Mesenchymal stem cell (in vitro differentiated cells and primary cell): ENCODE measurements at regions not wholly inside any gene's neighbourhood (a gene's known extent, or its start where the extent isn't known, plus 50 kb on each side); places are given as distances from the start of the nearest gene placed in this dataset.

ENCODE experiments used
- DNase-seq: peaks from one replicate; pipeline ENCODE4 v3.0.0-alpha.2; 2013
- H2AFZ ChIP-seq: one replicate; pipeline ENCODE4 v1.6.1; 2013; ENCODE audit warnings: low read depth, mild to moderate bottlenecking, control low read depth, inconsistent platforms, low read length, moderate library complexity
- H2AK5ac ChIP-seq: 2 replicates; pipeline ENCODE4 v1.6.1; 2013; ENCODE audit warnings: low read length, moderate library complexity, mild to moderate bottlenecking, inconsistent platforms; ENCODE audit not compliant: severe bottlenecking
- H2BK120ac ChIP-seq: one replicate; pipeline ENCODE4 v1.6.1; 2013; ENCODE audit warnings: low read depth, mild to moderate bottlenecking, inconsistent platforms, low read length, moderate library complexity
- H2BK12ac ChIP-seq, 2 experiments: one replicate each; pipeline ENCODE4 v1.6.1; 2013; ENCODE audit warnings: inconsistent platforms in 2 of 2, low read length in 2 of 2, mild to moderate bottlenecking in 2 of 2, moderate library complexity in 2 of 2, control low read depth in 1 of 2
- H2BK15ac ChIP-seq: one replicate; pipeline ENCODE4 v1.6.1; 2013; ENCODE audit warnings: mild to moderate bottlenecking, low read depth, inconsistent platforms; ENCODE audit not compliant: poor library complexity, severe bottlenecking
- H2BK5ac ChIP-seq: 2 replicates; pipeline ENCODE4 v1.6.1; 2013; ENCODE audit warnings: low read depth, mild to moderate bottlenecking, low read length, control low read depth, inconsistent platforms; ENCODE audit not compliant: poor library complexity, severe bottlenecking
- H3K14ac ChIP-seq, 2 experiments: one replicate each; pipeline ENCODE4 v1.6.1; 2013; ENCODE audit warnings: inconsistent platforms in 2 of 2, low read length in 2 of 2, control low read depth in 1 of 2, mild to moderate bottlenecking in 1 of 2, moderate library complexity in 1 of 2
- H3K18ac ChIP-seq, 2 experiments: one replicate each; pipeline ENCODE4 v1.6.1; 2013; ENCODE audit warnings: inconsistent platforms in 2 of 2, low read length in 2 of 2, control low read depth in 1 of 2, low read depth in 1 of 2, mild to moderate bottlenecking in 1 of 2
- H3K23ac ChIP-seq, 2 experiments: one replicate each; pipeline ENCODE4 v1.6.1; 2013; ENCODE audit warnings: inconsistent platforms in 2 of 2, low read length in 2 of 2, mild to moderate bottlenecking in 2 of 2, moderate library complexity in 2 of 2, control low read depth in 1 of 2
- H3K27ac ChIP-seq: 2 replicates; pipeline ENCODE4 v1.5.1; 2013; ENCODE audit warnings: mild to moderate bottlenecking, moderate library complexity, low read length, control low read depth, inconsistent platforms; ENCODE audit not compliant: poor library complexity, severe bottlenecking
- H3K27me3 ChIP-seq, 2 experiments: 2 replicates each; pipeline versions ENCODE4 v1.6.1 to v1.7.0; 2013; ENCODE audit warnings: low read length in 2 of 2, mild to moderate bottlenecking in 2 of 2, moderate library complexity in 2 of 2, control low read depth in 1 of 2, inconsistent platforms in 1 of 2; ENCODE audit not compliant: control insufficient read depth in 1 of 2, insufficient read depth in 1 of 2
- H3K36me3 ChIP-seq, 2 experiments: 2 replicates each; pipeline versions ENCODE4 v1.6.1 to v1.7.0; 2013; ENCODE audit warnings: low read length in 2 of 2, control low read depth in 1 of 2, inconsistent platforms in 1 of 2, low read depth in 1 of 2, mild to moderate bottlenecking in 1 of 2; ENCODE audit not compliant: insufficient read depth in 2 of 2, control insufficient read depth in 1 of 2
- H3K4ac ChIP-seq, 2 experiments: one replicate each; pipeline ENCODE4 v1.6.1; 2013; ENCODE audit warnings: inconsistent platforms in 2 of 2, low read length in 2 of 2, mild to moderate bottlenecking in 2 of 2, moderate library complexity in 2 of 2, control low read depth in 1 of 2, low read depth in 1 of 2
- H3K4me1 ChIP-seq: 2 replicates; pipeline ENCODE4 v1.6.1; 2013; ENCODE audit warnings: low read depth, low read length, control low read depth; ENCODE audit not compliant: control insufficient read depth, insufficient read depth
- H3K4me2 ChIP-seq: 2 replicates; pipeline ENCODE4 v1.6.1; 2013; ENCODE audit warnings: low read length, mild to moderate bottlenecking, inconsistent platforms; ENCODE audit not compliant: poor library complexity, severe bottlenecking
- H3K4me3 ChIP-seq, 2 experiments: 2 replicates each; pipeline versions ENCODE4 v1.5.1 to v1.7.0; 2013; ENCODE audit warnings: low read length in 2 of 2, mild to moderate bottlenecking in 2 of 2, control low read depth in 1 of 2, low read depth in 1 of 2; ENCODE audit not compliant: insufficient read depth in 1 of 2
- H3K79me1 ChIP-seq: replicated peaks from 2 replicates; pipeline ENCODE4 v1.6.1; 2013; ENCODE audit warnings: mild to moderate bottlenecking, control low read depth, low read length, inconsistent platforms; ENCODE audit not compliant: poor library complexity, severe bottlenecking
- H3K9ac ChIP-seq: 2 replicates; pipeline ENCODE4 v1.7.0; 2013; ENCODE audit warnings: mild to moderate bottlenecking, low read length, moderate library complexity
- H3K9me3 ChIP-seq: 2 replicates; pipeline ENCODE4 v1.7.0; 2013; ENCODE audit warnings: mild to moderate bottlenecking, low read length; ENCODE audit not compliant: control insufficient read depth
- H4K8ac ChIP-seq: one replicate; pipeline ENCODE4 v1.6.1; 2013; ENCODE audit warnings: inconsistent platforms, mild to moderate bottlenecking, low read length, moderate library complexity
- H4K91ac ChIP-seq: one replicate; pipeline ENCODE4 v1.6.1; 2013; ENCODE audit warnings: mild to moderate bottlenecking, low read length, inconsistent platforms
- whole genome bisulfite sequencing: methylation state at CpG from one replicate; pipeline ENCODE4 v1.1.7; 2013; ENCODE audit warnings: mixed read lengths; 5-methylcytosine and 5-hydroxymethylcytosine counted together

DNA sequence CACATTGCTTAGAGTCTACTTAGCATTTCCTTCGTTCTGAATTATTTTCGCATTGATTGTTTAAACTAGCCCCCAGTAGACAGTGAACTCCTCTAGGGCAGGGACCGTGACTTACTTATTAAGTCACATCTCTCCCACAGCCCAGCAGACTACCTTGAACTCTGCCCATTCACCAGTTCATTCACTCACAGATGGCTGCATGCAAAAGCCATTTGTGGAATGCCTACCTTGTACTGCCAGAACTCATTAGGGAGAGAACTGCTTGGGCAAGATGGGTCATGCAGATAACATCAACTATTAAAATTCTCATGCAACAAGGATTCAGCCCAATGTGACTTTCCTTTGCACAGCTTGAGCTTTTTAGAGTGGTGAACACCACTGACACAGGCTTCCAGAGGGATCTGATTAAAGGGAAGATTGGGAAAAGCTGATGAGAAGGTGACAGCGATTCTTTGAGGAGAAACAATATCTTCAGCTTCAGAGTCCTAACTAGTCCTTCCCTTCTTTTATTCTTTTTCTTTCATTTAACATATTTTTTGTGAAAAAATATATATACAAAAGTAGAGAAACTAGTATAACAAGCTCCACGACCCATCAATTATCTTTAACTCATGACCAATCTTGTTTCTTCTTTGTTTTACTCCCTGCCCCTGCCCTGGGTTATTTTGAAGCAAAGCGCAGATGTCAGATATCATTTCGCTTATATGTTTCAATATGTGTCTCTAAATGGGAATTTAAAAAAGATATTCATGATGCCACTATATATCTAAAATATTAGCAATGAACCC is 273.9 kb downstream of the CDC5L start:
- Histone ChIP-seq H3K18ac (no peak overlapping the region), H3K9me3 (no peaks in the 10 kb centered on the region), H2BK12ac (no peak overlapping the region), H2BK15ac (no peak overlapping the region), H2BK120ac (no peak overlapping the region), H3K36me3 (no peaks in the 10 kb centered on the region), H3K79me1 (no peaks in the 10 kb centered on the region), H4K91ac (no peak overlapping the region), H2BK5ac (peak overlapping the region; percentile 20), H3K27ac (peak overlapping the region; percentile 88), H4K8ac (no peak overlapping the region), H2AFZ (no peak overlapping the region), H3K9ac (no peak overlapping the region), H3K4me2 (no peak overlapping the region), H3K23ac (no peak overlapping the region), H3K4me3 (no peak overlapping the region), H3K4me1 (peaks cover 45% of the 10 kb centered on the region), H3K4ac (no peak overlapping the region), H3K14ac (no peak overlapping the region), H3K27me3 (peaks cover 0 to 4% of the 10 kb centered on the region in 2 experiments), H2AK5ac (no peak overlapping the region)
- DNase-seq, result no peak
- 84% methylated on average over 4 of the region's 7 CpGs for WGBS

DNA sequence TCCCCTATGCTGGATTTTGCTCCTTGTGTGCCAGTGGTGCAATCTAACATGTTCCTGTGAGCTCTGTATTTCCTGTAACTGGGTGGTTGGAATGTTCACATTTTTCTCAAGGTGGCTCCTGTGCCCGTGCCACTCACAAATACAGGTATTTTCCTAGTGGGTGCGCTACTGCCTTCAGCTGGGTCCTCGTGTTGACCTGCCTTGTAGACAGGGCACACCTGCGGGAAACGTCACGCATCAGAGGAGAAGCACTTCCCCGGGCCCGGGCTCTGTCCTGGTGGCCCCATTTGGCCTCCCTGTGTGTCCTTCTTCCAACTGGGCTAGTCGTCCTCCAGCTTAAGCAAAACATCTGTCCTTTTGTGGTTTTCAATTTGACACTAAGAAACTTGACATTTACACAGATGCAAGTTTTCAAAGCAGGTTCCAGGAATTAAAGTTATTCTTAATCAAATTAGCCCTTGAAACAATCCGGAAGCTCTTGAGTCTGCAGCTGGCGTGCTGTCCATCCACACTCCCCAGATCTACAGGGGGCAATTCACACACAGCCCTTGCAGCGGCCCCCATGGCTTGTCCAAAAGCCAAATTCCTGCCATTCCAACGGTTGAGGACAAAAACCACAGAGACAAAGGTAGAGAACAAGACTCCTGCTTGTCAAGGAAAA is 275.1 kb downstream of the CDC5L start:
- no peak overlapping the region for H2BK15ac ChIP-seq
- peak overlapping the region; percentile 6 for H3K4me2 ChIP-seq
- peak overlapping the region; percentile 99 for H2AK5ac ChIP-seq
- H3K9me3 ChIP-seq, result no peaks in the 10 kb centered on the region
- peak overlapping the region; percentile 98 for H2BK5ac ChIP-seq
- no peaks in the 10 kb centered on the region for H3K36me3 ChIP-seq
- no peaks in the 10 kb centered on the region for H3K79me1 ChIP-seq
- no peak overlapping the region for H4K91ac ChIP-seq
- H3K9ac ChIP-seq, result no peak overlapping the region
- no peak overlapping the region for H2BK120ac ChIP-seq
- no peak overlapping the region for H3K4me3 ChIP-seq
- peaks cover 0 to 4% of the 10 kb centered on the region in 2 experiments for H3K27me3 ChIP-seq
- H3K4ac ChIP-seq, result no peak overlapping the region
- no peak overlapping the region for H3K23ac ChIP-seq
- DNase-seq, result no peak
- H3K14ac ChIP-seq, result no peak overlapping the region
- H2BK12ac ChIP-seq, result peak overlapping the region in 1 of 2 experiments; percentile 52
- no peak overlapping the region for H2AFZ ChIP-seq
- 28% methylated on average over 13 of the region's 13 CpGs for WGBS
- no peak overlapping the region for H4K8ac ChIP-seq
- peak overlapping the region; percentile 18 to 80 for H3K18ac ChIP-seq
- peaks cover 43% of the 10 kb centered on the region for H3K4me1 ChIP-seq
- H3K27ac ChIP-seq, result peak overlapping the region; percentile 88

DNA sequence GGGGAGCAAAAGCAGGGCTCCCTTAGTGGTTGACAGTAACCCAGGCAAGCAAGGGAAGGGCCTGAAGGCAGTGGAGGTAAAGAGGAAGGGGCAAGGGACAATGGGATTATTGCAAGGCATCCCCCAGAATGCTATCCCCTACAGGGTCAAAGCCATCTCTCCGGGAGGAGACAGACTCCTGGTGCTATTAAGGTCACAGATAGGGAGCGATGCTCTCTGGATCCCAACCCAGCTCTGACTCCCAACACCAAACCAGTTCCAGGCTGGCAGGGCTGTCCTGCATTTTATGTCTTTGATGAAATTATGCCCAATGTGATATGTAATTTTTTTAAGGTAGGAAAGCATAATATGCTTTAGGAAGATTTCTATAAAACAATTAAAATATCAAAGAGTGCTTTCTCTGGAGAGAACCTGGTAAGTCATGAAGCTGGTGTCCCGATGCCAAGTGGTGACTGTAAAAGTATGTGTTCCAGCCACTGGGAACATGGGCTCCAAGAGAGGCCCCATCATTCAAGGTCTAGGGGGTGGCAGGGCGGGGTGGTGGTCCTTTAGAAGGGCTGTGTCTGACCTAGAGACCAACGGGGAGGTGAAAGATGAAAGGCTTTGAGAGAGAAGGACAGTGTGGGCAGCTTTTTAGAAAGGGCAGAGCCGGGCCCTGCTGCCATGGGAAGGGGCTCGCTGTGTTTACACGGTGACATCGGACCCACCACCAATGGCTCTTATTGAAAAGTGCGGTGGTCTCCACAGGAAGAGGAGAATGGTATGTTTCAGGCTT is 276.5 kb downstream of the CDC5L start:
- H2BK5ac ChIP-seq, result peak overlapping the region; percentile 69
- no peak overlapping the region for H3K23ac ChIP-seq
- H2AK5ac ChIP-seq, result peak overlapping the region; percentile 92
- H2BK120ac ChIP-seq, result no peak overlapping the region
- peaks cover 0 to 4% of the 10 kb centered on the region in 2 experiments for H3K27me3 ChIP-seq
- peak overlapping the region in 1 of 2 experiments; percentile 30 for H3K18ac ChIP-seq
- H2AFZ ChIP-seq, result no peak overlapping the region
- no peak overlapping the region for H3K4ac ChIP-seq
- no peak overlapping the region for H3K4me2 ChIP-seq
- no peak overlapping the region for H4K8ac ChIP-seq
- no peak for DNase-seq
- 84% methylated on average over 5 of the region's 10 CpGs for WGBS
- H3K9ac ChIP-seq, result no peak overlapping the region
- H3K27ac ChIP-seq, result peak overlapping the region; percentile 88
- H3K4me3 ChIP-seq, result no peak overlapping the region
- H4K91ac ChIP-seq, result no peak overlapping the region
- H3K4me1 ChIP-seq, result peaks cover 51% of the 10 kb centered on the region
- no peak overlapping the region for H2BK12ac ChIP-seq
- H3K36me3 ChIP-seq, result no peaks in the 10 kb centered on the region
- no peak overlapping the region for H3K14ac ChIP-seq
- no peaks in the 10 kb centered on the region for H3K9me3 ChIP-seq
- no peaks in the 10 kb centered on the region for H3K79me1 ChIP-seq
- H2BK15ac ChIP-seq, result no peak overlapping the region

DNA sequence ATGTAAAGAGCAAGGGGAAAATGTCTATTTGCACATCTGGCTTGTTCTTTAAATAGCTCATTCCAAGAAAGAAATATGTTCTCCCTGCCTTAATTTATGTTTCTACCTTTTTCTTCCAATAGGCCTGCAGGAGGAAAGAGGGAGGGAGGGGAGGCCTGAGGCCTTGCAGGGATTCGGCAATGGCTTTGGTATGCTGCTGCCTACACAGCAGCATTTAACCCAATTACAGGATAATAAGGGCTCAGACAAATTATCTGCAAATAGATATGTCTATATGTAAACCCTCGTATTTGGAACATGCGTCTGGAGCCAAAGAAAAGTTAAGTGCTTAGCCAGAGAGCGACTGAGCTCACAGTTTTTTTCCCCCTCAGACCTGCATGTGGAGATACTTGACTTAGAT is 277.2 kb downstream of the CDC5L start:
- 65% methylated on average over 3 of the region's 4 CpGs for WGBS
- H3K27ac ChIP-seq, result peak overlapping the region; percentile 70
- no peak overlapping the region for H2BK5ac ChIP-seq
- no peak overlapping the region for H3K4me2 ChIP-seq
- H3K14ac ChIP-seq, result no peak overlapping the region
- no peak overlapping the region for H2BK120ac ChIP-seq
- H4K8ac ChIP-seq, result no peak overlapping the region
- no peak overlapping the region for H3K4me3 ChIP-seq
- H3K4me1 ChIP-seq, result peaks cover 51% of the 10 kb centered on the region
- H3K18ac ChIP-seq, result no peak overlapping the region
- H3K9ac ChIP-seq, result no peak overlapping the region
- DNase-seq, result peak; percentile 35
- H3K4ac ChIP-seq, result no peak overlapping the region
- H2AK5ac ChIP-seq, result no peak overlapping the region
- no peak overlapping the region for H2AFZ ChIP-seq
- H3K79me1 ChIP-seq, result no peaks in the 10 kb centered on the region
- H3K23ac ChIP-seq, result no peak overlapping the region
- H2BK15ac ChIP-seq, result no peak overlapping the region
- H3K27me3 ChIP-seq, result peaks cover 0 to 4% of the 10 kb centered on the region in 2 experiments
- H3K9me3 ChIP-seq, result no peaks in the 10 kb centered on the region
- no peak overlapping the region for H4K91ac ChIP-seq
- no peak overlapping the region for H2BK12ac ChIP-seq
- no peaks in the 10 kb centered on the region for H3K36me3 ChIP-seq
